ENCODE measurements at regions not wholly inside any gene's neighbourhood (a gene's known extent, or its start where the extent isn't known, plus 50 kb on each side); places are given as distances from the start of the nearest gene placed in this dataset.

GRCh38 chr18:56197241-56197859 lies 441.0 kb downstream of the TXNL1 start:
- no peak for TF ChIP-seq CTCF (conservative IDR thresholded peaks at IDR 0.05 in 1 of 2, IDR thresholded peaks at IDR 0.05 in 1 of 2; ENCODE audit: low read depth in 1 of 2, low read length in 2 of 2)
- no peak for TF ChIP-seq EZH2 (IDR thresholded peaks at IDR 0.05; ENCODE audit: low read length, missing control alignments)

Data from fibroblast of lung (primary cell).